Kidney capillary endothelial cell (primary cell): ENCODE measurements at regions not wholly inside any gene's neighbourhood (a gene's known extent, or its start where the extent isn't known, plus 50 kb on each side); places are given as distances from the start of the nearest gene placed in this dataset.
"Not testable (repeated sequence)": the region's sequence is repeated elsewhere in the genome, so short reads cannot be mapped to it uniquely, and the experiment has no call there.

Source experiments
- DNase-seq: peaks from one replicate; pipeline ENCODE4 v3.0.0-alpha.2; 2018; ENCODE audit warnings: low spot score

DNA sequence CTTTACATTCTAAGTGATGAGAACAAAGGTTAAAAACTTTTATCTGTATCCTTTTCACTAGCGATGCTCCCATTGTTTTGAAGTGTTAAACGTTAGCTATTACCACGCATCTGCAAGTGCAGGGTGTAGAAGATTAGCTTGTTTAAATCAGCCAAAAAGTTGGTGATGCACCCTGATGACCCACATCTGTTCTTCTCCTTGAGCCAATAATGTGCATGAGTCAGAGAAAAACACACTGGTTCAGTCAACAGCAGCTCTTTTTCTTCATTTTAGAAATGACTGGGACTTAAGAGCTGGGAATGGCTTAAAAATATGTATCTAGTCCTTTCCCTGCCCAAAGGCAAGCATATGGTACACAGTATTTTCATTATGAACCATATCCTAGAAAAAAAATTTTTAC lies 323.5 kb upstream of the PDE3A start:
- DNase-seq = no peak

DNA sequence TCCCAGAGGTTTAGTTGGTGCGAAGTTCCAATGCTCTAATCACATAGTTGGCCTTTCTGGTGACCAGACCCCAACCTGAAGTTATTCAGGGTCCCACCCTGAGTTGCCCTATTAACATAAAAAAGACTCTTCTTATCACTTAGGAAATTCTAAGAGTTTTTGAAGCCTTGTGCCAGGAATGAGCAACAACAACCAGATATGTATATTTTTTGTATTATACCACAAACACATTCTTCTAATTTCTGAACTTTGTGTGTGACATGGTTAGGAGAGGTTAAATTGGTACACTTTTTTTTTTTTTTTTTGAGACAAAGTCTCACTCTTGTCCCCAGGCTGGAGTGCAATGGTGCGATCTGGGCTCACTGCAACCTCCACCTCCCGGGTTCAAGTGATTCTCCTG lies 320.4 kb upstream of the PDE3A start:
- DNase-seq = no peak

DNA sequence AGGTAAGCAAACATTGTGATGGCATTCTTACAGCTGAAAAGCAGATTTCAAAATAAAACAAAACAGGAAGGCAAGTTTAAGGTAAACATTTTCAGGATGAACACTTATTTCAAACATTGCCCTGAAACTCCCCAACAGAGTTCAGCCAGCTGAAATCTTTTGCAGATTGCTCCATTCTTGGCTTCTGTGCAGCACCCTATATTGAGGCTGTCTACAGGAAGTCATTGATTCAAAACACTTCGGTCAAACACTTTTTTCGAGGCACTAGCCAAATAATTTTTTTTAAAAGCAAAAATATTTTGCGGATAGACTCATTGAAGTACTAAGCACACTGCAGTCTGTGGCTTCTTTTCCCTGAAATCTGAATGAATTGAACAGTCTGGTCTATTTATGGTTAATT lies 318.1 kb upstream of the PDE3A start:
- DNase-seq = no peak

GRCh38 chr12:20053782-20054181 lies 314.6 kb upstream of the PDE3A start:
- DNase-seq = no peak

DNA sequence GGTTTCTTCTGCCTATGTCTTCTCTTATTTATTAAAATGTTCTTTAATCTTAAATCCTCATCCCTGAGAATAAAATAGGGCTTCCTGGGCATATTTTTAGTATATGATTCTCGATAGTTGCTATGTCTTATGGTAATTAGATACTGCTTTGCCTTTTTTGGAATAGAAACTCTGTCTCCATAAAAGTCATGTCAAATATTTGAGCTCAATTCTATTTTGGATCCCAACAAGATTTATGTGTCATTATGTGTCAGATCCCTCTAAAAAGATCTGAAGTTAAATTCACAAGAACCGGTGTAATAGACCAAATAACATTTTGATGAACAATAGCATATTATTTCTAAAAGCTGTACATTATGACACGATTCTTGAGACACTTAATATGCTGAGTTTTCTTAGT lies 312.5 kb upstream of the PDE3A start:
- DNase-seq = no peak

- DNase-seq = no peak
These were observed 310.9 kb upstream of the PDE3A start for GRCh38 chr12:20057398-20057797.

- DNase-seq = no peak
These were observed 305.2 kb upstream of the PDE3A start for GRCh38 chr12:20063116-20063515.

- no peak for DNase-seq
These were observed 290.7 kb upstream of the PDE3A start for GRCh38 chr12:20077618-20078017.

- DNase-seq = no peak
These were observed 279.3 kb upstream of the PDE3A start for GRCh38 chr12:20089077-20089476.

DNA sequence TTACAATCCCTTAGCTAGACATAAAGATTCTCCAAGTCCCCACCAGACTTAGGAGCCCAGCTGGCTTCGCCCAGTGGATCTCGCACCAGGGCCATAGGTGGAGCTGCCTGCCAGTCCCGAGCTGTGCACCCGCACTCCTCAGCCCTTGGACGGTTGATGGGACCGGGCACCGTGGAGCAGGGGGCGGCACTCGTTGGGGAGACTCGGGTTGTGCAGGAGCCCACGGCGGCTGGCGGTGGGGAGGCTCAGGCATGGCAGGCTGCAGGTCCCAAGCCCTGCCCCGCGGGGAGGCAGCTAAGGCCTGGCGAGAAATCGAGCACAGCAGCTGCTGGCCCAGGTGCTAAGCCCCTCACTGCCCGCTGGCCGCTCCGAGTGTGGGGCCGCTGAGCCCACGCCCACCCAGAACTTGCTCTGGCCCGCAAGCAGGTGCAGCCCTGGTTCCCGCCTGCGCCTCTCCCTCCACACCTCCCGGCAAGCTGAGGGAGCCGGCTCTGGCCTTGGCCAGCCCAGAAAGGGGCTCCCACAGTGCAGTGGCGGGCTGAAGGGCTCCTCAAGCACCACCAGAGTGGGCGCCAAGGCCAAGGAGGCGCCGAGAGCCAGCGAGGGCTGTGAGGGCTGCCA lies 275.0 kb upstream of the PDE3A start:
- DNase-seq = not testable (repeated sequence)

- DNase-seq = no peak
These were observed 271.9 kb upstream of the PDE3A start for GRCh38 chr12:20096430-20096829.

- no peak for DNase-seq
These were observed 270.7 kb upstream of the PDE3A start for GRCh38 chr12:20097626-20098025.

- no peak for DNase-seq
These were observed 268.7 kb upstream of the PDE3A start for GRCh38 chr12:20099395-20100183.

GRCh38 chr12:20101046-20101445 lies 267.3 kb upstream of the PDE3A start:
- no peak for DNase-seq

DNA sequence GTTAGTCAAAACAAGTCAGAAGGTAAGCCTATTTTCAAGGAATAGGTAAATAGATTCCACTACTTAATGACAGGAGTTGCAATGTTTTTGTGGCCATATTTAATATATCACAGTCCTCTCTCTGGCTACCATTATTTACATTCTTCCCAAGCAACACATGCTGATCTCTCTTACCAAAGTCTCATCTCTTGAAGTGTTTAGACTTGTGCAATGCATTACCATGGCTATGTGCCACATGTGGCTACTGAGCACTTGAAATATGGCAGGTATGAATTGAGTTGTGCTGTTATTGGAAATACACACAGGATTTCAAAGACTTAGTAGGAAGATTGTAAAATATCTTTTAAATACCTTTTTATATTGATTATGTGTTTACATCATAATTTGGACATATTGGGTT lies 262.4 kb upstream of the PDE3A start:
- no peak for DNase-seq

- DNase-seq = no peak
These were observed 258.7 kb upstream of the PDE3A start for GRCh38 chr12:20109676-20110075.

- DNase-seq = not testable (repeated sequence)
These were observed 253.0 kb upstream of the PDE3A start for GRCh38 chr12:20115371-20115770.

DNA sequence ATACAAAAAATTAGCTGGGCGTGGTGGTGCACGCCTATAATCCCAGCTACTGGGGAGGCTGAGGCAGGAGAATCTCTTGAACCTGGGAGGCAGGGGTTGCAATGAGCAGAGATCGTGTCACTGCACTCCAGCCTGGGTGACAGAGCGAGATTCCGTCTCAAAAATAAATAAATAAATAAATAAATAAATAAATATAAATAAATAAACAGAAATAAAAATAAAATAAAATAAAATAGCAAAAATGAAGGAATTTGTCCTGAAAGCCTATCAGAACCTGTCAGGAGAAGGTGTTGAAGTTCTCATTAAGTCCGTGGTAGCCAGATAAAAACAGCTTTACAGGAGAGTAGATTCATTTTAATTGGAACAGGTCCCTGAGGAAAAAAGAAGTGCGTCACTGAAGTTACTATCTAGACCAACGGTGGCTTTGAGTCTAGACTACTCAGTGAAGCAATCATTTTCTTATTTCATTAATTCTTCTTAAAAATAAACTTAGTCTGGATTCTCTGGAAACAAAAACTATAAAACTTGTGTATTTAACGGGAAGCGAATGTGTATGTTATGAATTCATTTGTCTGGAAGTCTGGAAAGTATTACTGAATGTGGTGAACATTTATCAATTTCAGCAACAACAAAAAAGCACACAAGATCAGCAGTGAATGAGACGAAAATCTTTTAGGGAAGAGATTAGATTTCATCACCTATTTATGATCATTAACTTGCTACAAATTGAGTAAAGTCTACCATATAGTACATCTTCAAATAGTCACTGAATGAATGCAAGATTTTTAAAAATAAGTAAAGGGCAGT lies 248.5 kb upstream of the PDE3A start:
- no peak for DNase-seq

DNA sequence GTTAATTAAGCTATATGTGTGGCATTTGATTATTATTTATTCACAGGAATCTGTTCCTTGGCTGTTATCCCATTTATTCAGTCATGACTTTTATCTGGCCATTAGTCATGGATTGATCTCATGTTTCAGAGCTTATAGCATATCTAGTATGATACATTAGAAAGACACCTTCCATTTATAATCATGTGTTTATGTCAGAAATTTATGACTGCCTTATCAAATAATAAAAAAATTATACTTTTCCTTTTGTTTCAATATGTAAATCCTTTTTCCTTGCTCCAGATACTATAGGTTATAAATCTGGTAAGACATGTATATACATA lies 248.0 kb upstream of the PDE3A start:
- DNase-seq = no peak

- DNase-seq = no peak
These were observed 246.1 kb upstream of the PDE3A start for GRCh38 chr12:20122274-20122673.

DNA sequence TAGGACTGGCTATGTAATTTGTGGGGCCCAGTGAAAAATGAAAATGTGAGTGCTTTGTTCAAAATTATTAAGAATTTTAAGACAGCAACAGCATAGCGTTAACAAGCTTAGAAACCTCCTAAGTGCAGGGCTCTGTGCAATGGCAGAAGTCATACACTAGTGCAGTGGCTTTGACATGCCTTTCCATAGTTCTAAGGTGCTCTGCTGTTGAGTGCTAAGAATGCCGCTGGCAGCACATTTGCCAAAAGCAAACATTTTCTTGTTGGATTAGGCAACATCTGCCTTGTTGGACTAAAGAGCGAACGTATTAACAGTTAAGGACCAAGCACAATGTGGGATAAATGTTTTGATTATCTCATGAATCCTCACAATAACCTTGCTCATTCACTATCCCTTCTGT lies 244.9 kb upstream of the PDE3A start:
- DNase-seq = no peak

DNA sequence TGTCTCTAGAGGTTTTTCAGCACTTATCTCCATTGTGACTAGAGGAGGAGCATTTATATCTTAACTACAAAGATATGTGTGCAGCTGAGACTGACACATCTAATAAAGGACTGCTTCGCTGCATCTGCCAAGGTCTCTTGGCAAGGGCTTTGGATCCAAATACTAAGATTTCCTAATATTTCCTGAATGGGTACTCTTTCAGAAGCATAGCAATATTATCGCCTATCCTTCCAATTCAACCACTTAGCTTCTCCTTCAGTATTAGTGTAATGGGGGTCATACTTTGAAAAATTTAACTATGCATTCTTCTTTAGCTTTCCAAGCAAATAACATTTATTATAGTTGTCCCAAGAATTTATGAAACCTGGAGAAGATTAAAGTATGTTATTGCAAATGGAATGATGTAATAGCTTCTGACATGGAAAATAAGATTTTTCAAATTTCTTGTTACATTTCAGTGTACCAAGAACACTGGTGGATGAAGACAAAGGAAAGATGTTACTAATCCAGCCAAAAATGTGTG lies 243.0 kb upstream of the PDE3A start:
- no peak for DNase-seq

GRCh38 chr12:20126601-20127000 lies 241.7 kb upstream of the PDE3A start:
- no peak for DNase-seq
